ENCODE measurements at regions not wholly inside any gene's neighbourhood (a gene's known extent, or its start where the extent isn't known, plus 50 kb on each side); places are given as distances from the start of the nearest gene placed in this dataset.

DNA sequence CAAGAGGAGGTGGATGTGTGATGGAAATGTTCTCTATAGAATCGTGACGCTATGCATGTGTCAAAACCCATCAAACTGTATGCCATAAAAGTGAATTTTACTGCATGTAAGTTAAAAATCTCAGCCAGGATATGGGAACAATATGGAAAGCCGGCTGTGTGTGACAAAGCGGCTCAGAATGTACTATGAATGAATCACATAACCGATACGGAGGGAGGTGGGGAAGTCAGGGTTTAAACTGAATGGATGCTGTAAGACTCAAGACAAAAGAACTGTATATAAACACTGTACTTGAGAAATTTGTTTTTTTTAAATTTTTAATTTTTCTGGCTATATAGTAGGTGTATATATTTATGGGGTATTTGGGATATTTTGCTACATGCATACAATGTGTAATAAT is 111.6 kb upstream of the PDE4B start:
- no peak for DNase-seq (ENCODE audit: low read depth)

DNA sequence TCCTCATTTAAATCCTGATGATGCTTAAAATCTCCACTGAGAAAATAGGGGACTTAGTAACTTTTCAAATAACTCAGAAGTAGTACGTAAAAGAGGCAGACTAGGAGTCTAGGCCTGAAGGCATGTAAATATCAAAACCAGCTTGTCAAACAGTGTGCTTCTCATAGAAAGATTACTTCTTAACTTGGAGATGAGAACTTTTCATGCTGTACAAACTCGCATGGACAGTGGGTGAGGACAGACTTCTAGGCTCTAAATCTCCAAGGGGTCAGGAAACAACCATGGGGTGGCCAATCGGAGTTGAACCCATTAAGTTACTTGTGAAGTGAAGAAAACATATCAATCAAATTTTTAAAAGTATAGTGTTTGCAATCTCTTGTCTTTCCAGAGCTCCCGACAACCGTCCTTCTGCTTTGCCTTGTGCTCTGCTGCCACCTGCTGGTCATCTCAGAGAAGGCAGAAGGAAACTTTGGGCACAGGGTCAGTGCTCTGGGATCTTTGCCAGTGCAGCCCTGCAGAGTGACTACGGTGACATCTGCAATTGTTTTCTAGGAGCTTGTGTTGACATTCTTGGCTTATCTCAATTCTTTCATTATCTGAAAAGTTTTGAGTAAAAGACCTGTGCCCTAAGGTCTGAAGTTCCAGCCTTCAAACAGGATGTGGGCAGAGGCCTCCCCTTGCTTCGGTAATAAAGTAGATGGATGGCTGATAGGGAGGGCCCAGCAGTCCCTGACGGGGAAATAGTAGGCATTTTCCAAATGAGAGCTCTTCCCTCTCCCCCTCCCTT is 105.1 kb upstream of the PDE4B start:
- peak; percentile 59 for DNase-seq (ENCODE audit: low read depth)

DNA sequence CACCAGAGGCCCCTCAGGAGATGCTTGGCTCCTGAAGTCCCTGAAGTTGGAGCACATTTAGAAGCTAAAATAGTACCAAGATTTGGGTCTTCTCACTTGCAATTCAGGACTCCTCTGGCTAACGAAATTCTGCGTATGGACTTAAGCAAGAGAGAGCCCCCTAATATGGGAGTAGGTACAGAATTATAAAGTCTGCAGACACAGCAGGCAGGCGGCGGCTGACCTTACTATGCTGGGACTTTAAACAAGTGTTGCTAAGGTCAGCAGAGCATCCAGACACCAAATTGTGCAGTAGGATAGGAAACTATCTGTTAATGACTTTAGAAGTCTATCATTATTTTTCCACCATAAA is 104.5 kb upstream of the PDE4B start:
- DNase-seq (ENCODE audit: low read depth) = no peak

GRCh38 chr1:65688848-65689247 is 103.8 kb upstream of the PDE4B start:
- no peak for DNase-seq (ENCODE audit: low read depth)

DNA sequence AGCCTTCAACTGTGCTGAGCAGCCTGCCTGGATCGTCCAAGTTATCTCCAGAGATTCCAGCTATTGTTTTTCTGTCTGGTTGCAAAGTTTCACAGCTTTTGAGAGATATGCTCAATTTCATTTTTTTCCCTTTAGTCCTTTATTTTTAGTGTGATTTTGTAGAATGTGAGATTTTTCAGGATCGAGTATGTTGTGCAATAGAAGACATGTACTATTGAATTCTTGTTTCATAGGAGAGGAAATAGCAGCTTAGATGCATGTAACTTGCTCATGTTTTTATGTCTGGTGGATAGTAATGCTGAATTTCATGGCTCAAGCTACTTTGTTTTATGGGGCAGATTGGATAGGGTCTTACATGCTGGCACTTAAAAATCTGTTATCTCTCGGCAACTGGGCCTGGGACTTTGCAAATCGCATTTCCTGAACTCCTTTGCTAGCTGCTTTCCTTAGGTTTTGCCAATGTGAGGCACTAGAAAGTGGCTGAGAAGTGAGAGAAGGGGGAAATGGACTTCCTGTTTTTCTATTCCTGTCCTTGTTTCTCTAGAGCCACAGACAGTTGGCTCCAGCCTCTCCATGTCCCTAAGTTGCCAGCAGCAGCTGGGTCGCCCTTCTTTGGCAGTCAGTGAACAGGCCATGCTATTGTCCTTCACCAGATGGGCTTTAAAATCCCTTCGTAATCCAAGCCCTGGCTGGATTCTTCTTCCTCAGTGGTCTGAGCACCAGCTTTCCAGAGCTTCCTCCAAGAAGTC is 101.4 kb upstream of the PDE4B start:
- DNase-seq (ENCODE audit: low read depth) = no peak

- DNase-seq (ENCODE audit: low read depth) = no peak
Observed at GRCh38 chr1:65691972-65692371, 100.7 kb upstream of the PDE4B start.

GRCh38 chr1:65694126-65694525 is 98.6 kb upstream of the PDE4B start:
- no peak for DNase-seq (ENCODE audit: low read depth)

- no peak for DNase-seq (ENCODE audit: low read depth)
Observed at GRCh38 chr1:65694933-65695332, 97.8 kb upstream of the PDE4B start.

DNA sequence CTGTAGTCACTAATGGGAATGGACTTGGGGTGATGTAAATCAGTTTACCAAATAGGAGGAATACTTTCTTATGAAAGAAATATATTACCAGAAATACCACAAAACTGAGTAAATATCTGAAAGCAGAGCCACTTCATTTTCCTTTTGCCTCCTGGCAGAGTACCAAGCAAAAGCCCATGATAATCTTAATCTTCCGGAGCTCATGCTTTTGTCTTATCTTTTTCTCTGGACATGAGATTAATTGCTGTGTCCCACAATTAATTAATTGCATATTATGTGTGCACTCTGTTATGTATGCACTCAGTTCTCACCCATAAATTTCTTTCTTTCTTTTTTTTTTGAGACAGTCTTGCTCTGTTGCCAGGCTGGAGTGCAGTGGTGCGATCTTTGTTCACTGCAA is 94.1 kb upstream of the PDE4B start:
- DNase-seq (ENCODE audit: low read depth) = no peak

- DNase-seq (ENCODE audit: low read depth) = no peak
Observed at GRCh38 chr1:65703853-65704252, 88.8 kb upstream of the PDE4B start.

GRCh38 chr1:65704318-65704717 is 88.4 kb upstream of the PDE4B start:
- no peak for DNase-seq (ENCODE audit: low read depth)

- no peak for DNase-seq (ENCODE audit: low read depth)
Observed at GRCh38 chr1:65717815-65718454, 74.8 kb upstream of the PDE4B start.

DNA sequence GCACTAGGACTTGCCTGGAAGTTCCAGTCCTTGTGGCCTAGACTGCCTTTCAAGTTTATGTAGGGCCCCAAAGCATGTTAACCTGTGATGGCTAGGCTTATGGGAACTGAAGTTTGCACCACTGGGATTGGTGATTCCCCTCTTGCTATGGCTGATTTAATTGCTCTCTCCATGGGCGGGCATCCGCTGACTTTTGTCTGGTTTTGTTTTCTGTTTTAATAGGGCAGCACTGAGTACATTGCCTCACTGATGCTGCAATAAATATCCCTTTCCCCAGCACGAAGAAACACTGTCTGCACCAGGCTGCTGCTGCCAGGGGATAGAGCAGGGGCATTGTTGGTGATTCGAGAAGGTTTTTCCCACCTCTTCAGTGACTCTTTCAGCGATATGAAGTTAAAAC is 73.3 kb upstream of the PDE4B start:
- DNase-seq (ENCODE audit: low read depth) = no peak

- DNase-seq (ENCODE audit: low read depth) = no peak
Observed at GRCh38 chr1:65722461-65722860, 70.2 kb upstream of the PDE4B start.

DNA sequence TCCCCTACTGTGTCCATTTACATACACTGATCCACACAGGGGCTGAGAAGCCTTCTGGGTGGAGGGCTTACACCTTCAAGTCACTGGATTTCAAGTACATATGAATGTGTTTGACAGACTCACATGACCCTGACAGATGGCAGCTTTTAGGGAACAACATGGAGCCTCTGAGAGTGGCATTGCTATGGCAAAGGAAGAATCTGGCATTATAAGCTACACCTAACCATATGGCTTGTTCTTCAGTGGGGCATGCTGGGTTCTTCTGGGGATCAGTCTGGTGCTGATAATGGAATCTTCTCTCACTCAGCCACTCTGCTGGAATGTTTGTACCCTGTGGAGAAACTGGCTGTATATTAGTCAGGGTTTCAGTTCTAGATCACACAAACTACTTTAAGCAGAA is 68.5 kb upstream of the PDE4B start:
- DNase-seq (ENCODE audit: low read depth) = no peak

DNA sequence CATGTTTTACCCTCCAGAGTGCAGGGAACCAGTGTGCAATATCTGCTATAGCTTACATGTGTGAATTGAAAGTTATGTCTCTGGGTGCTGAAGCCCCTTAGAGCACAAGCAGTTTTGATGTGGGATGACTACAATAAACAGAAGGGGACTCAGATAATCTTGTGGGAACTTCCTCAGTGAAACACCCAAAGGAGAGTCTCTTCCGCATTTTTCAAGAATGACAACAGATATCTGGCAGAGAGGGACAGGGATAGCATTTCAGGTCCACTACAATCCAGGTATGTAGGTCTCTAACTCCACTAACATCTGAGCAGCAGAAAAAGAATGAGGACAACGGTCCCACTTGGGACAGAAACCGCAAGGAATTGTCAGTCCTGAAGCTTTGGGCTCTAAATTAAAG is 67.6 kb upstream of the PDE4B start:
- DNase-seq (ENCODE audit: low read depth) = no peak

DNA sequence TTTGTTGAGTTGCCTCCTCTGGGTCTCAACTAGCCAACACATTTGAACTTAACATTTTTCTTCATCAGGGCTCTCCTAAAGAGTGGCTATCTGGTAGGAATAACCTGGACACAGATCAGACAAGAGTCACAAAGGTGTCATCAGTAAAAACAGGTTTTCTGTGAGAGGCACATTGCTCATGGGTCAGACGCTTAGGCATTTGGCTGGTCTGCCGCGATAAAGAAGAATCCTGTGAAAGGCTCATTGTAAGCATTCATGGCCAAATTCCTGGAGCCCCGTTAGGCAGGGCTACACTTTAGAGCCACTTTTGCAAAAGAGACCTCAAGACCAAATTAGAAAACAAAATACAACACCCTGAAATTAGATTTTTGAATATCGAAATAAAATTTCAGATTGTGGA is 64.2 kb upstream of the PDE4B start:
- DNase-seq (ENCODE audit: low read depth) = no peak

DNA sequence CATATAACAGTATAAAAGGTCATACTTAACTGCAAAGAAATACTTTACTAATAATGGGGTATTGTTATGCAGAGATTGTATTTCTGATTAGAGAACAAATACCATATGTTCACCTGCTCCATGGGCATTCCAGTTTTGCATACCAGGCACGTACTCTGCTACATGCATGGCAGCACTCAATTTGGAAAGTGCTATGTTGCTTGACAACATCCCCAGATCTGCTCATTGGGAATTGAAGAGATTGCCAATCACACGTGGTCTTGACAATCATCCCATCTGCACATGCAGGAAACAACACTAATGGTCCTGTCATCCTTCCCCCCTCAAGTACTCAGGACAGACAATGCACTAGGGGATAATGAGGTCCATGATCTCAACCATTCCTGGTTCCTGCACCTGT is 63.4 kb upstream of the PDE4B start:
- no peak for DNase-seq (ENCODE audit: low read depth)

GRCh38 chr1:65734979-65735378 is 57.7 kb upstream of the PDE4B start:
- no peak for DNase-seq (ENCODE audit: low read depth)

GRCh38 chr1:65741993-65742392 is 50.7 kb upstream of the PDE4B start:
- no peak for DNase-seq (ENCODE audit: low read depth)

All from activated T-helper 9 cell treated with anti-CD3 and anti-CD28 coated beads, Interleukin-2, amount 50 U/mL, for 16 hours (primary cell).